ENCODE measurements at regions not wholly inside any gene's neighbourhood (a gene's known extent, or its start where the extent isn't known, plus 50 kb on each side); places are given as distances from the start of the nearest gene placed in this dataset.
"Not testable (repeated sequence)": the region's sequence is repeated elsewhere in the genome, so short reads cannot be mapped to it uniquely, and the experiment has no call there.

GRCh38 chr2:209074711-209075110 lies 349.1 kb upstream of the MAP2 start:
- no peak for FAIRE-seq

DNA sequence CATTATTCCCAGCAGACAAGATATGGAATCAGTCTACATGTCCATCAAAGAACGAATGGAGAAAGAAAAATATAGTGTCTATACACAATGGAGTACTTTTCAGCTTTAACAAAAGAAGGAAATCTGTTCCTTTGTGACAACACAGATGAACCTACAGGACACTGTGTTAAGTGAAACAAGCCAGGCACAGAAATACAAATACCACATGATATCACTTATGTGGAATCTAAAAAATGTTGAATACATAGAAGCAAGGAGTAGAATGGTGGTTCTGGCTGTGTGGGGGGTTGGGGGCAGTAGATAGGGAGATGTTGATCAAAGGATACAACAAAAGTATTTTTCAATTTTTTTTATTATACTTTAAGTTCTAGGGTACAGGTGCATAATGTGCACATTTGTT lies 347.7 kb upstream of the MAP2 start:
- no peak for FAIRE-seq

GRCh38 chr2:209086761-209087160 lies 337.1 kb upstream of the MAP2 start:
- FAIRE-seq = no peak

GRCh38 chr2:209091056-209091455 lies 332.8 kb upstream of the MAP2 start:
- FAIRE-seq = no peak

DNA sequence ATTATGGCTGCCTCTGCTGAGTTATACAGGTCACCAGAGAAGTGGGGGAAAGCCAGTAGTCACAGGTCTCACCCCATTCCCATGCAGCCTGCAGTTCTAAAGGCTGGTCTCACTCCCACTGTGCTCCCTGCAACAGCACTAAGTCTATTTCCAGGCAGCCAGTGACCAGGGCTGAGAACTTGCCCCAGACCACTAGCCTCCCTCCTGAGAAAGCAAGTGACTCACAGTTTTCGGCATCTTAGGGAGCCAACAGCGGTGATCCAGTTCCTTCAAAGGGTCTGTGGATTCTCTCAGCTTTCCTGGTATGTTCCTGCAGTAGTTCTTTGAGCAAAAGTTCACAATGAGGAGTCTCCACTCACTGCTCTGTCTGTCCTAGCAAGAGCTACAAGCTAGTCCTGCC lies 329.6 kb upstream of the MAP2 start:
- FAIRE-seq = no peak

DNA sequence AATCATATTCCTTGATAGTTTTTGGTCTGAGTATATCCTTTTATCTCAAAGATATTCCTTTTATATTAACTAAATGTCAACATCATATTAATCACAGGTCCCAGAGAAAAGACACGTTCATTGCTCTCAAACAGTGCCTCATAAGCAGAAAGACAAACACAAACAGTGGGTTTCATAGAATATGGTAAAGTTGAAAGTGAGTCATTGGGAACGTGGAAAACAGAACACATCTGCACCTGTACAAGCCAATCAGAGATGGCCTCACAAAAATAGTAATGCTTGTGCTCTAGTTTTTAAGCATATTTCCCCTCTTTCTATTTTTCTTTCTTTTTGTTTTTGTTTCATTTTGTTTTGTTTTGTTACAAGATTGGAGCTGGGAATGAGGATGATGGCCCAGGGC lies 328.4 kb upstream of the MAP2 start:
- no peak for FAIRE-seq

- FAIRE-seq = no peak
Measured at GRCh38 chr2:209097168-209097567, 326.7 kb upstream of the MAP2 start.

- FAIRE-seq = no peak
Measured at GRCh38 chr2:209102319-209102718, 321.5 kb upstream of the MAP2 start.

GRCh38 chr2:209113026-209113425 lies 310.8 kb upstream of the MAP2 start:
- no peak for FAIRE-seq

GRCh38 chr2:209114588-209115240 lies 309.1 kb upstream of the MAP2 start:
- FAIRE-seq = no peak

DNA sequence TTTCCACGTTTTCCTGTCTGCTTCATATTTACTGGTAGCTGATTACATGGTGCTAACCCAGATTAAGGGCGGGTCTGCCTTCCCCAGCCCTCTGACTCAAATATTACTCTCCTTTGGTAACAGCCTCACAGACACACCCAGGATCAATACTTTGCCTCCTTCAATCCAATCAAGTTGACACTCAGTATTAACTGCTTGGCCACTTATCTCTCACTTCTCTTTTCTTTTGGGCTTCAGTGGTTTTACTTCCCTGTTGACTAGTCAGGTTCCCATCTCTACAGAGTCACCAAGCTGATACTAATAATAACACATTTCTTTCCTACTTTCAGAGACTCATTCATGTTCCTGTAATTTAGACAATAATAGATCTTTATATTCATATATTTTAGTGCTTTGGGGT lies 302.2 kb upstream of the MAP2 start:
- FAIRE-seq = no peak

- no peak for FAIRE-seq
Measured at GRCh38 chr2:209125291-209125690, 298.6 kb upstream of the MAP2 start.

DNA sequence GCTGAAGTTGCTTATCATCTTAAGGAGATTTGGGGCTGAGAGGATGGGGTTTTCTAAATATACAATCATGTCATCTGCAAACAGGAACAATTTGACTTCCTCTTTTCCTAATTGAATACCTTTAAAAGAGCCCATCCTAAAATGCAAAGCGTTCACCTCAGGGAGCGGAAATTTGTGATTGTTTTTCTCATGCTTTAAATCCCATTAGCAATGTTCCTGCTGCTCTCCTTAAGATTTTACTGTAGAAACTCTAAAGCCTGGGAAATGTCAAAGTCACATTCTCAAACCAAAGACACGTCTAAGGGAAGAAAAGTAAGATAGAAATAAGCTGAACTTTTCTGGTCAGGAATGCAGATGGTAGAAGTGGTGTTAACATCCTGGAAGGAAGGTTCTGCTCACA lies 285.8 kb upstream of the MAP2 start:
- FAIRE-seq = no peak

DNA sequence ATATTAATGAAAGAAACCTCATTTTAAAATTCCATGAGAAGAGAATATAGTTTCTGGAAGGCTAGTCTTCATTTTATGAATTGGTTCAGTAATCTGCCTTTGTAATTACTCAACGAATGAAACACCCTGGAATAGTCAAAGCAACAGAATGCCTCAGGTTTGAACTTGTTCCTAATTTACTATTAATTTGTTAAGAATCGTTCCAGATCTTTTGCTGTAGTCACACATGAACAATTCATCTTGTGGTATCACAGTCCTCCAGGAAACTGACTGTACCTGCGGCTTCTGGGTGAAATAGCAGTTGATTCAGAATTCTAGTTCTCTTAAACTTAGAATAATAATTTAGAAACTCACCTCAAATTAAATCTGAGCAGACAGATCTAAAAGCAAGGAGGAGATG lies 282.7 kb upstream of the MAP2 start:
- FAIRE-seq = no peak

- no peak for FAIRE-seq
Measured at GRCh38 chr2:209141818-209142217, 282.0 kb upstream of the MAP2 start.

GRCh38 chr2:209145220-209145691 lies 278.6 kb upstream of the MAP2 start:
- FAIRE-seq = not testable (repeated sequence)

- no peak for FAIRE-seq
Measured at GRCh38 chr2:209145941-209146681, 277.7 kb upstream of the MAP2 start.

DNA sequence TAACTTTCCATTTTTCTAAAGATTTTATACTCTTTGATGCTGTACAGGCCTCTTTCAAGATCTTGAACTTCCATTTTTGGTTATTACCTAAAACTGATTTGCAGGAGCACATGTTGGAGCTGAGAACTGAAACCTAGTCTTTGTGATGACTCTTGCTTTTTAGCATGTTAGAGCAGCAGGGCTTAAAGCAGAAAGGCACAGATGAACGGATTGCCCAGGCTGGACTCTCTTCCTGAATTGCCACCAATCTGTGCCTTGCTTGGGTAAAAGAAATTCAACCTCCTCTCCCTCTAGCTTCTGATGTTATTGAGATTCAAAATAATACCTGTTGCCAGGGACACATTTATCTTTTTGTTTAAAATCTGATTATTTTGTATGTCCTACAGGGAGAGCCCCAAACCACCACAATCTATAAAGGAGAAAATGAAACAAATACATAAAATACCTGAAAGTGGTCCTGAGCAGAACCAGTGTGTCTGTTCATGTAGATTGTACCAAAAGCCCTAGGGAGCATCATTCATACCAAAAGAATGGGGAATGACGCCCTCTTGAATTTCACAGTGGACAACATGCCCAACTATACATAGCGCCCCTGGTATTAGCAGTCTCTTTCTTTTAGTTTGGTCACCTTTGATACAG lies 277.0 kb upstream of the MAP2 start:
- FAIRE-seq = no peak

DNA sequence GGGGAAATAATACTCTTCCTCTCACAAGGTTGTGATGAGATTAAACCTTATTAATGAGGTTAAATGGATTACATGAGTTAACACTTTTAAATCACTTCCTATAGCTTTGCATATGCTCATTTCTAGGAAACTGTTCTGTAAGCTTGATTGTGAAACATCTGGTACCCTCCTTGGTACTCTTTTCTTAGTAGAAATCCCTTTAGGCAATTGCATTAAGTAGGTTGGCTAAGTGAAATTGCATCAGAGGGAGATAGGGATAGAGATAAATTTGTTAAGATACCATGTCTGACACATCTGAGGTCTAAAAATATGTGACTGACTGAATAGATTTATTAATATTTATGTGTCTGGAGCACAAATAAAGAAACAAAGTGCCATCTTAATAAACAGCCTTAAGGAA lies 275.9 kb upstream of the MAP2 start:
- no peak for FAIRE-seq

DNA sequence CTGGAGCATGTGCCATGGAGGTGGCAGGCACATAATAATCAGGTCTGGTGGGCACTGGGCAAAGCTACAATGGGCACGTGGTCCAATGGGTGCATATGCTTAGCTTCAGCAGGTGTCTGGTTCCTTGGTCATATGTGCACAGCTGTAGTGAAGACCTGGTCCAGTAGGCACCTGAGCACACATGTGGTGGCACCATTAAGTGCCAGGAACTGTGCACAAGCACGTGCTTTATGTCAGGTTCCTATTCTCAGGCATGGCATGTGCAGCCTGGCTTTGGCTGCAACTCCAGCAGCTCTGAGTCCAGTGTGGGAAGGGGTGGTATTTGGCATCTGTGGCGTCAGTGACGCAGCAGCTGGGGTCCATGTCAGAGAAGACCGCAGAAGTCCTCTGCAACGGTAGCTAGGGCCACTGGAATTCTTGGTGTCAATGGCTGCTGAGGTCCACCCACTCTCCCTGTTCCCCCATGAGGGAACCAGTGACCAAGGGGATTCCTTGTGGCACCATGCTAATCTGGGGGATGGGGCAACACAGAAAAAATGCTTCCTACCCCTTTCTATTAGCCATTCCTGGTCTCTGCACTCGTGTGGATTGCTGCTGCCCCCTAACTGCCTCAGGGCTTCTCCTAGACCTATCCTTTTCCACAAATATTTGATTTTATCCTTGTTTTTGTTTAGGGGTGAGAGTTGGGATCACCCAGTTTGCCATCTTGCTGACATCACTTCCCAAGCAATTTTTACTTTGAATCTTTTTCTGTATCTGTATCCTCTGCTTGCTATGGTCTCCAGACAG lies 262.9 kb upstream of the MAP2 start:
- FAIRE-seq = no peak

DNA sequence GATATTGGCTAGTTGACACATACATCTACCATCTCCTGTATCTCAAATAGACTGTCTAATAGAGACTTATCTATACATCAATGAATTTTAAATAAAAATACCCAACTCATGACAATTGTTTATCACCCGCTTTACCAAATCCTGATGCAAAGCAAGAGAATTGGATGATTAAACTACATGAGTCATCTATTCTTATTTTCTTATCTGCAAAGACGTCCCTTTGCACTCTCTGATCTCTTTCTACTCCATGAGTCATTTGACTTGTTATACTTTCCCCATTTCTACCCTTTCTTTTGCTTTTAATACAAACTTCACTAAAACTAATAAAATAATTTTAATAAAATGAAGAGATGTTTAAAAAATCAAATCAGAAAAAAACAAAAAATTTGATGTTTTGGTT lies 261.7 kb upstream of the MAP2 start:
- FAIRE-seq = no peak

- no peak for FAIRE-seq
Measured at GRCh38 chr2:209181984-209182383, 241.9 kb upstream of the MAP2 start.

- not testable (repeated sequence) for FAIRE-seq
Measured at GRCh38 chr2:209186886-209187285, 237.0 kb upstream of the MAP2 start.

Data from colon (tissue), 2 donors.